ENCODE measurements at regions not wholly inside any gene's neighbourhood (a gene's known extent, or its start where the extent isn't known, plus 50 kb on each side); places are given as distances from the start of the nearest gene placed in this dataset.

DNA sequence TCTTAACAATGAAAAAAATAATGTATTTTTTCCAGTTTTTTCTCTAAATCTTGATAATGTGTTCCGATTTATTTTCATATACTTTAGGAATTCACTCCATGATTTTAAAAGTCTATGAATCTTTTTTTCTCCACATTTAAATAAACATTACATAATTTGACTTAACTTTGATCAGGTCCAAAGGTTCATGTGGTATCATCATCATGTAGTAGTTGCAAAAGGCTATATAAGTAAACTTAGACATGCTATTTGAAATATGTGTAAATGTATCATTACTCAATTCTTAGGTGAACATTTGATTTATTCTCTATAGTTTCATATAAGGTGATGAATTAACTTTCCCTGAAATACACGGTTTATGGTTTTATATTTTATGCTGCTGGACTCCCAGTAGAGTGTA, 2197.0 kb upstream of the RAG2 start:
- no peak overlapping the region for H3K27ac ChIP-seq
- 74 to 80% (median 77%) methylated on average over 2 of the region's 2 CpGs for WGBS, 5 donors
- intact Hi-C loops (cut with DNase I; ENCODE audit: low total_unique reads) = no loop called here
- DNase-seq = no peak
- TF ChIP-seq POLR2AphosphoS5 (IDR thresholded peaks at IDR 0.05) (no peak), POLR2A (IDR thresholded peaks at IDR 0.05) (no peak)
- TF ChIP-seq, protein P1, sequence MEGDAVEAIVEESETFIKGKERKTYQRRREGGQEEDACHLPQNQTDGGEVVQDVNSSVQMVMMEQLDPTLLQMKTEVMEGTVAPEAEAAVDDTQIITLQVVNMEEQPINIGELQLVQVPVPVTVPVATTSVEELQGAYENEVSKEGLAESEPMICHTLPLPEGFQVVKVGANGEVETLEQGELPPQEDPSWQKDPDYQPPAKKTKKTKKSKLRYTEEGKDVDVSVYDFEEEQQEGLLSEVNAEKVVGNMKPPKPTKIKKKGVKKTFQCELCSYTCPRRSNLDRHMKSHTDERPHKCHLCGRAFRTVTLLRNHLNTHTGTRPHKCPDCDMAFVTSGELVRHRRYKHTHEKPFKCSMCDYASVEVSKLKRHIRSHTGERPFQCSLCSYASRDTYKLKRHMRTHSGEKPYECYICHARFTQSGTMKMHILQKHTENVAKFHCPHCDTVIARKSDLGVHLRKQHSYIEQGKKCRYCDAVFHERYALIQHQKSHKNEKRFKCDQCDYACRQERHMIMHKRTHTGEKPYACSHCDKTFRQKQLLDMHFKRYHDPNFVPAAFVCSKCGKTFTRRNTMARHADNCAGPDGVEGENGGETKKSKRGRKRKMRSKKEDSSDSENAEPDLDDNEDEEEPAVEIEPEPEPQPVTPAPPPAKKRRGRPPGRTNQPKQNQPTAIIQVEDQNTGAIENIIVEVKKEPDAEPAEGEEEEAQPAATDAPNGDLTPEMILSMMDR (IDR thresholded peaks at IDR 0.05 in 8 of 11, conservative IDR thresholded peaks at IDR 0.05 in 3 of 11) = no peak
- no peak overlapping the region for H3K4me3 ChIP-seq
- H3K9me3 ChIP-seq = no peaks in the 10 kb centered on the region
- H3K4me1 ChIP-seq = no peaks in the 10 kb centered on the region
- H3K36me3 ChIP-seq = no peaks in the 10 kb centered on the region
- H3K27me3 ChIP-seq (replicated peaks in 1 of 7) = no peaks in the 10 kb centered on the region

DNA sequence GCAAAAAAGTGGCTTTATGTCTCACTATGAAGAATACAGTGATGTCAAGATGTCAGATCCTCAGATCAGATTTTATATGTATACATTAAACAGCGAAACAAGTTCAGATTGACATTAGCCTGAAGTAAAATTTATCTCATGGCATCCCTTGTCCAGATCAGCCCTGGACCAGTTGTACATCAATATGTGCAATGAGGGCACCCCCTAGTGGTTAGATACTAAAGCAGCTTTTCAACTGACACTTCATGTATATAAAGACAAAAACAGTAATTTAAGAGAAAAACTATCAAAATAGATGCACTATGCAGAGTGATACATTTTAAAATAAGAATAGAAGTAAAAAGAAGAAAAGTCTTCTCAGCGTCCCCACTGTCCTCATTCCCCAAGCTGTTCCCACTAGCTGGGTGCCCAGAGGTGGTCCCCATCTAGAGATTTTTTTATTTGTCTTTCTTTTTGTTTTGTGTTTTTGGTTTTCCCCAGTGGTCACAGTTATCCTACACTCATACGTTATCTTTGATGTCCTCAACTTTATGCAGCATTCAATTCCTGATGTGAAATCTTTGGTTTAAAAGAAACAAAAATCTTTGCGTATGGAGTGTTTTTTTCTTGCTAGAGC, 2193.4 kb upstream of the RAG2 start:
- DNase-seq = no peak
- H3K27me3 ChIP-seq (replicated peaks in 1 of 7) = no peaks in the 10 kb centered on the region
- intact Hi-C loops (cut with DNase I; ENCODE audit: low total_unique reads) = no loop called here
- no peak overlapping the region for H3K4me3 ChIP-seq
- no peaks in the 10 kb centered on the region for H3K36me3 ChIP-seq
- no peak for TF ChIP-seq POLR2AphosphoS5 (IDR thresholded peaks at IDR 0.05)
- TF ChIP-seq, protein P1 (IDR thresholded peaks at IDR 0.05 in 8 of 11, conservative IDR thresholded peaks at IDR 0.05 in 3 of 11) = peak in 8 of 11 experiments; percentile 6 to 55 (median 46)
- TF ChIP-seq POLR2A (IDR thresholded peaks at IDR 0.05) = no peak
- H3K27ac ChIP-seq = no peak overlapping the region
- 34 to 43% (median 40%) methylated on average over 4 of the region's 4 CpGs for WGBS, 5 donors
- H3K4me1 ChIP-seq = no peaks in the 10 kb centered on the region
- H3K9me3 ChIP-seq = no peaks in the 10 kb centered on the region

DNA sequence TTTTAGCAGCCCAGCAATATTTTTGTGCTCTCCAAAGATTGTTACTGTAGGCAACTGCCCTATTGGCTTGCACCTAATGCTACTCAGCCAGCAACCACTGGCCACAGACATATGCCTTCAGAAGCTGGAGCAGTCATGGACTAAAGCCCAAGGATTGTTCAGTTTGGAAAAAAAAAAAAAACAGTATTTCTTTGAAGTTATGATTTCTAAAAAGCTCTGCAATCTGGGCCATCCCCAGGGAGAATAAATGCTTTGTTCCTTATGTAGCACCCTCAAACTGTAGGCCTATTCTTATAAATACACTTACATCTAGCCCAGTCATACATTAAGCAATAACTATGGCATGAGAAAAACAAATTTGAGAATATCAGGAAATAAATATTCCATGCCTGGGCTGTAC, 2190.5 kb upstream of the RAG2 start:
- H3K27ac ChIP-seq = no peak overlapping the region
- no peaks in the 10 kb centered on the region for H3K27me3 ChIP-seq (replicated peaks in 1 of 7)
- H3K4me1 ChIP-seq = no peaks in the 10 kb centered on the region
- H3K36me3 ChIP-seq = no peaks in the 10 kb centered on the region
- no peak for DNase-seq
- H3K9me3 ChIP-seq = no peaks in the 10 kb centered on the region
- intact Hi-C loops (cut with DNase I; ENCODE audit: low total_unique reads) = no loop called here
- TF ChIP-seq POLR2A (IDR thresholded peaks at IDR 0.05) = no peak
- TF ChIP-seq POLR2AphosphoS5 (IDR thresholded peaks at IDR 0.05) = no peak
- TF ChIP-seq, protein P1 (IDR thresholded peaks at IDR 0.05 in 8 of 11, conservative IDR thresholded peaks at IDR 0.05 in 3 of 11) = no peak
- H3K4me3 ChIP-seq = no peak overlapping the region

GRCh38 chr11:38784164-38784563, 2186.1 kb upstream of the RAG2 start:
- H3K36me3 ChIP-seq = no peaks in the 10 kb centered on the region
- TF ChIP-seq POLR2AphosphoS5 (IDR thresholded peaks at IDR 0.05) (no peak), POLR2A (IDR thresholded peaks at IDR 0.05) (no peak)
- TF ChIP-seq, protein P1 (IDR thresholded peaks at IDR 0.05 in 8 of 11, conservative IDR thresholded peaks at IDR 0.05 in 3 of 11) = no peak
- H3K27me3 ChIP-seq (replicated peaks in 1 of 7) = no peaks in the 10 kb centered on the region
- intact Hi-C loops (cut with DNase I; ENCODE audit: low total_unique reads) = no loop called here
- no peaks in the 10 kb centered on the region for H3K4me1 ChIP-seq
- no peak overlapping the region for H3K4me3 ChIP-seq
- 83 to 94% (median 88%) methylated on average over 2 of the region's 2 CpGs for WGBS, 5 donors
- no peak overlapping the region for H3K27ac ChIP-seq
- peaks cover 0 to 5% (median 0%) of the 10 kb centered on the region in 8 donors for H3K9me3 ChIP-seq
- DNase-seq = no peak

Data from spleen (tissue), 11 donors.